SU-DHL-6 (cell line): ENCODE measurements at regions not wholly inside any gene's neighbourhood (a gene's known extent, or its start where the extent isn't known, plus 50 kb on each side); places are given as distances from the start of the nearest gene placed in this dataset.

Source experiments
- EZH2phosphoT487 ChIP-seq: fragments of 200-600 bp; sonication (generic), shearing (Covaris generic); conservative IDR thresholded peaks from 2 replicates; pipeline ENCODE4 v1.6.1; 2018; ENCODE audit warnings: mild to moderate bottlenecking, antibody characterized with exemption, low read length, moderate library complexity, mixed read lengths
- TF ChIP-seq, protein P1 (sequence below): fragments of 200-600 bp; sonication (generic); IDR thresholded peaks from one replicate; pipeline ENCODE4 v1.5.1; 2017; ENCODE audit warnings: antibody characterized with exemption, mild to moderate bottlenecking, low read length, moderate library complexity; ENCODE audit not compliant: insufficient read depth, poor library complexity, severe bottlenecking

DNA sequence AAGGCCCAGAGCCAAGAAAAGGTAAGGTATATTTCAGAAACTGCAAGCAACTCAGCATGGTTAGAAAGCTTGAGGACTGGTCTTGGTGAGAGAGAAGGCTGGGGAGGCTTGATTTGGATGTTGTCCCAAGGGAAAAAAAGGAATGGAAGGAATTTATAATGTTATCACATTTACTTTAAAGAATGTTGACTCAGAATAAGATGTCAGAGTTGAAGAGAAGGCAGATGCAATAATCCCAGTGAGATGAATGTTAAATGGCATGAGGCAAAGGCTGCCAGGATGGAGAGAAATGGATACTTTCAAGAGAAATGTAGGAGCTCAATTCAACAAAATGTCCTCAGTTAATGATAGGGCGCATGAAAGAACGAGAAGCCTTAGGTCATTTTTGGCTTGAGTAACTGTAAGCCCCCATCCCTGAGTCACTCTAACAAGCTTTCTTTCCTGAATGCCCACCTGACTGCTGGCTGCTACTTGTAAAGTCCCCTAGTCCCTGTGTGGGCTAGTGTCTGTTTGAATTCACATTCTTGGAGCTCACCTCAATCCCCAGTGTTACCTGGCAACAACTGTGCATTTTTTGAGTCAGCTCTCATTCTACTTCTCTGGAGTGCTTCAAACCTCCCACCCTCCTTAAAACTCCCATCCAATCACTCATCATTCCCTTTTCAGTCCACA, 103.0 kb upstream of the TAPT1 start:
- TF ChIP-seq, protein P1, sequence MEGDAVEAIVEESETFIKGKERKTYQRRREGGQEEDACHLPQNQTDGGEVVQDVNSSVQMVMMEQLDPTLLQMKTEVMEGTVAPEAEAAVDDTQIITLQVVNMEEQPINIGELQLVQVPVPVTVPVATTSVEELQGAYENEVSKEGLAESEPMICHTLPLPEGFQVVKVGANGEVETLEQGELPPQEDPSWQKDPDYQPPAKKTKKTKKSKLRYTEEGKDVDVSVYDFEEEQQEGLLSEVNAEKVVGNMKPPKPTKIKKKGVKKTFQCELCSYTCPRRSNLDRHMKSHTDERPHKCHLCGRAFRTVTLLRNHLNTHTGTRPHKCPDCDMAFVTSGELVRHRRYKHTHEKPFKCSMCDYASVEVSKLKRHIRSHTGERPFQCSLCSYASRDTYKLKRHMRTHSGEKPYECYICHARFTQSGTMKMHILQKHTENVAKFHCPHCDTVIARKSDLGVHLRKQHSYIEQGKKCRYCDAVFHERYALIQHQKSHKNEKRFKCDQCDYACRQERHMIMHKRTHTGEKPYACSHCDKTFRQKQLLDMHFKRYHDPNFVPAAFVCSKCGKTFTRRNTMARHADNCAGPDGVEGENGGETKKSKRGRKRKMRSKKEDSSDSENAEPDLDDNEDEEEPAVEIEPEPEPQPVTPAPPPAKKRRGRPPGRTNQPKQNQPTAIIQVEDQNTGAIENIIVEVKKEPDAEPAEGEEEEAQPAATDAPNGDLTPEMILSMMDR, result no peak
- no peak for TF ChIP-seq EZH2phosphoT487
